AG09319 (cell line): ENCODE measurements at regions not wholly inside any gene's neighbourhood (a gene's known extent, or its start where the extent isn't known, plus 50 kb on each side); places are given as distances from the start of the nearest gene placed in this dataset.
"Not testable (repeated sequence)": the region's sequence is repeated elsewhere in the genome, so short reads cannot be mapped to it uniquely, and the experiment has no call there.

Experiments
- DNase-seq: peaks from one replicate; pipeline ENCODE4 v3.0.0-alpha.2; 2010; ENCODE audit warnings: low read depth; ENCODE audit errors: extremely low read depth
- CTCF ChIP-seq: IDR thresholded peaks from 2 replicates; pipeline ENCODE4 v1.5.1; 2011; ENCODE audit warnings: low read depth, mild to moderate bottlenecking, inconsistent platforms, low read length, moderate library complexity

- no peak for TF ChIP-seq CTCF
- no peak for DNase-seq
These were observed 438.0 kb upstream of the ID2 start for GRCh38 chr2:8243748-8244400.

DNA sequence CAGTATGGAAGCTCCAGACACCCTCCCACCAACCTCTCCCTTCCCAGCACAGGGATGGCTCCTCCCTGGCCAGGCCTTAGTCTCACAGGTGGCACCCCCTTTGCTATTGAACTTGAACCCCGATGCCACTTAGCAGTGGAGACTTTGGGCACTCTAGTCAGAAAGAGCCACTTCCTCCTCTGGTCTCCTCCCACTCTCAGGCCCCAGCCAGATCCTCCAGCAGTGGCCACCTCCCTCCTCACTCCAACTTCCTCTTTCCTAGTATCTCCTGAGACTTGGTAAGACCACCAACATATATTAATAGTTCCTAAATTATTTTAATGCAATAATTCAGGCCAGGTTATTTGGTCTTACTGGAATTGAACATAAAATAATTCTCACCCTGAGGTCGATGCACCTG is 437.2 kb upstream of the ID2 start:
- TF ChIP-seq CTCF: no peak
- no peak for DNase-seq

DNA sequence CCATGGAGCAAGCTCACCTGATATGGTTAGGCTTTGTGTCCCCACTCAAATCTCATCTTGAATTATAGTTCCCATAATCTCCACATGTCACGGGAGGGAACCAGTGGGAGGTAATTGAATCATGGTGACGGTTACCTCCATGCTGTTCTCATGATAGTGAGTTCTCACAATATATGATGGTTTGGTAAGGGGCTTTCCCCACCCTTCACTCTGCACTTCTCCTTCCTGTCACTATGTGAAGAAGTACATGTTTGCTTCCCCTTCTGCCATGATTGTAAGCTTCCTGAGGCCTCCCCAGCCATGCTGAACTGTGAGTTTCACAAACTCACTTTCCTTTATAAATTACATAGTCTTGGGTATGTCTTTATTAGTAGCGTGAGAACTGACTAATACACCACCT is 435.7 kb upstream of the ID2 start:
- no peak for DNase-seq
- no peak for TF ChIP-seq CTCF

- no peak for TF ChIP-seq CTCF
- DNase-seq: no peak
These were observed 433.8 kb upstream of the ID2 start for GRCh38 chr2:8247905-8248622.

DNA sequence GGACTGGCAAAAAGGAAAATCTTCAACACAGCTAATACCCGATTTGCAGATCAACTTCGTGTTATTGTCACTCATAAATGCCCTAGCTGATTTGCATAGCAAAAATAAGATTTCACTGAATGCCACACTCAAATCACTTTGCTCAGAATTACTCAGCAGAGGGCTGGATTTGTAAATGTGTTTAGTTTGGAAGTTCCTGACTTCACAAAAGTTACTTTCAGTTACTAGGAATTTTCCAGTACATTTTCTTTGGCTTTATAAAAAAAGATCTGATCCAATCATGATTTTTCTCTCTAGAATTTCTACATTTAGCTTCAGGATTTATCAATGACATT is 433.3 kb upstream of the ID2 start:
- no peak for TF ChIP-seq CTCF
- no peak for DNase-seq

DNA sequence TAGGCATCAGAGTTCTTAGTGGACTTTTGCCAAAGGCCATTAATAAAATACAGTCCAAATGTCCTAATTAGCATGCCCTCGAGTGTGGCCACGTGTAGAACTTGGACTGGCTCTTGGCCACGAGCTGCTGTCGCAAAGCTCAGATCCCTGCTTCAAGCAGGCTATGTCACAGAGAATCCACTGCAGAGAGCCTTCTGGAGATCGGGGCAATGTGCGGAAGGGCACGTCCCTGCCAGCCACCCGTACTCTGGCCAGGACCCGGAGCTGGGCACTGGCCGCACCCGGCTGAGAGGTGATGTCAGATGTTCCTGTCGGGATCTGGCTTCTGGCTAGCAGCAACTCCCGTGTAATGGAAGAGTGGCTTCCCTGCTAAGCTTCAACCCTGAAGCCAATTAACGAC is 432.7 kb upstream of the ID2 start:
- no peak for TF ChIP-seq CTCF
- DNase-seq: no peak

- no peak for DNase-seq
- TF ChIP-seq CTCF: no peak
These were observed 432.1 kb upstream of the ID2 start for GRCh38 chr2:8249769-8250168.

GRCh38 chr2:8250290-8250689 is 431.6 kb upstream of the ID2 start:
- not testable (repeated sequence) for DNase-seq
